ENCODE measurements at regions not wholly inside any gene's neighbourhood (a gene's known extent, or its start where the extent isn't known, plus 50 kb on each side); places are given as distances from the start of the nearest gene placed in this dataset.

GRCh38 chr2:66749566-66749965 lies 314.6 kb downstream of the MEIS1 start:
- BruUV-seq (replicated peaks): no TSS peak
- DNase-seq (ENCODE audit: unreplicated experiment): no peak
- no peaks in the 10 kb centered on the region for H3K4me1 Mint-ChIP-seq (ENCODE audit: insufficient read depth, unreplicated experiment)
- no peaks in the 10 kb centered on the region for H3K9me3 Mint-ChIP-seq (ENCODE audit: unreplicated experiment)
- ChIA-PET CTCF (interaction anchor here (0.6 kb wide), 1 partner anchor 1099 kb away, joined by 5 read pairs; no protein-coding TSS in a partner anchor), POLR2A (no interaction called here)
- no peaks in the 10 kb centered on the region for H3K36me3 Mint-ChIP-seq (ENCODE audit: insufficient read depth, unreplicated experiment)
- intact Hi-C loops (cut with micrococcal nuclease): no loop called here
- H3K4me3 Mint-ChIP-seq (ENCODE audit: unreplicated experiment): no peak overlapping the region
- no peaks in the 10 kb centered on the region for H3K27me3 Mint-ChIP-seq (ENCODE audit: insufficient read depth, unreplicated experiment)
- no peak overlapping the region for H3K27ac Mint-ChIP-seq (ENCODE audit: low read depth, unreplicated experiment)
- no peak for TF ChIP-seq CTCF (IDR thresholded peaks at IDR 0.05; ENCODE audit: unreplicated experiment)

GRCh38 chr2:66753257-66753656 lies 318.3 kb downstream of the MEIS1 start:
- intact Hi-C loops (cut with micrococcal nuclease): no loop called here
- Mint-ChIP-seq H3K9me3 (ENCODE audit: unreplicated experiment) (peaks cover 7% of the 10 kb centered on the region), H3K4me1 (ENCODE audit: insufficient read depth, unreplicated experiment) (no peaks in the 10 kb centered on the region), H3K27ac (ENCODE audit: low read depth, unreplicated experiment) (no peak overlapping the region), H3K27me3 (ENCODE audit: insufficient read depth, unreplicated experiment) (no peaks in the 10 kb centered on the region), H3K36me3 (ENCODE audit: insufficient read depth, unreplicated experiment) (no peaks in the 10 kb centered on the region), H3K4me3 (ENCODE audit: unreplicated experiment) (no peak overlapping the region)
- no peak for TF ChIP-seq CTCF (IDR thresholded peaks at IDR 0.05; ENCODE audit: unreplicated experiment)
- BruUV-seq (replicated peaks): no TSS peak
- POLR2A ChIA-PET: interaction anchor here (0.6 to 0.7 kb wide), 2 partner anchors 38 to 263 kb away, joined by 3 to 4 read pairs; no protein-coding TSS in a partner anchor
- DNase-seq (ENCODE audit: unreplicated experiment): no peak
- CTCF ChIA-PET: interaction anchor here (1.5 kb wide), 1 partner anchor 31 kb away, joined by 5 read pairs; no protein-coding TSS in a partner anchor

- no peak for TF ChIP-seq CTCF (IDR thresholded peaks at IDR 0.05; ENCODE audit: unreplicated experiment)
- ChIA-PET CTCF (interaction anchor here (1.5 kb wide), 1 partner anchor 31 kb away, joined by 5 read pairs; no protein-coding TSS in a partner anchor), POLR2A (no interaction called here)
- no peaks in the 10 kb centered on the region for H3K36me3 Mint-ChIP-seq (ENCODE audit: insufficient read depth, unreplicated experiment)
- no peak overlapping the region for H3K4me3 Mint-ChIP-seq (ENCODE audit: unreplicated experiment)
- no TSS peak for BruUV-seq (replicated peaks)
- no peaks in the 10 kb centered on the region for H3K4me1 Mint-ChIP-seq (ENCODE audit: insufficient read depth, unreplicated experiment)
- peaks cover 7% of the 10 kb centered on the region for H3K9me3 Mint-ChIP-seq (ENCODE audit: unreplicated experiment)
- no peaks in the 10 kb centered on the region for H3K27me3 Mint-ChIP-seq (ENCODE audit: insufficient read depth, unreplicated experiment)
- no peak for DNase-seq (ENCODE audit: unreplicated experiment)
- H3K27ac Mint-ChIP-seq (ENCODE audit: low read depth, unreplicated experiment): no peak overlapping the region
- intact Hi-C loops (cut with micrococcal nuclease): no loop called here
These were observed 318.7 kb downstream of the MEIS1 start for GRCh38 chr2:66753660-66754059.

GRCh38 chr2:66755974-66756373 lies 321.0 kb downstream of the MEIS1 start:
- no peak overlapping the region for H3K4me3 Mint-ChIP-seq (ENCODE audit: unreplicated experiment)
- POLR2A ChIA-PET: interaction anchor here (1.4 kb wide), 1 partner anchor 33 kb away, joined by 5 read pairs; no protein-coding TSS in a partner anchor
- H3K4me1 Mint-ChIP-seq (ENCODE audit: insufficient read depth, unreplicated experiment): no peaks in the 10 kb centered on the region
- CTCF ChIA-PET: no interaction called here
- DNase-seq (ENCODE audit: unreplicated experiment): no peak
- intact Hi-C loops (cut with micrococcal nuclease): no loop called here
- H3K27me3 Mint-ChIP-seq (ENCODE audit: insufficient read depth, unreplicated experiment): no peaks in the 10 kb centered on the region
- no TSS peak for BruUV-seq (replicated peaks)
- H3K27ac Mint-ChIP-seq (ENCODE audit: low read depth, unreplicated experiment): no peak overlapping the region
- no peaks in the 10 kb centered on the region for H3K36me3 Mint-ChIP-seq (ENCODE audit: insufficient read depth, unreplicated experiment)
- peaks cover 7% of the 10 kb centered on the region for H3K9me3 Mint-ChIP-seq (ENCODE audit: unreplicated experiment)
- no peak for TF ChIP-seq CTCF (IDR thresholded peaks at IDR 0.05; ENCODE audit: unreplicated experiment)

Data from MCF 10A (cell line).